HG02852 (cell line): ENCODE measurements at regions not wholly inside any gene's neighbourhood (a gene's known extent, or its start where the extent isn't known, plus 50 kb on each side); places are given as distances from the start of the nearest gene placed in this dataset.

Source experiments
- ATAC-seq: cut with Tn5 transposase; IDR thresholded peaks from one replicate; pipeline ENCODE4 v1.9.1; 2021; ENCODE audit warnings: mild to moderate bottlenecking, moderate library complexity; ENCODE audit not compliant: unreplicated experiment

DNA sequence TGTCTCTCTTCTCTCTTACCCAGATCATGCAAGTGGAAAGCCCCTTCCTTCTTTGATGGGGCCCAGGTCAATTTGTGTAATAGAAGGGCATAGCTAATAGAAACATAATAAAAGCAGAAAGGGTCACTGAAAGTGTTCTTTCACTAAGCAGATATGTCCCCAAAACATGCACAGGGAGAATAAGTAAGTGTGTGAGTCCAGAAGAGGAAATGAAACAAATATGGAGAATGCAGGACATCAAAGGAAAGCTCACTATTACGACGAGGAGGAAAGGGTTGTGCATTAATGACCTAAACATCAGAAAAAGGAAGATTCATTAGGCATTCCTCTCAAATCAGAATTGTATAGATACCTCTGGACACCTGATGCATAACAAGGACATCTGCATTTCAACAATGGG, 81.4 kb upstream of the SMYD2 start:
- no peak for ATAC-seq

DNA sequence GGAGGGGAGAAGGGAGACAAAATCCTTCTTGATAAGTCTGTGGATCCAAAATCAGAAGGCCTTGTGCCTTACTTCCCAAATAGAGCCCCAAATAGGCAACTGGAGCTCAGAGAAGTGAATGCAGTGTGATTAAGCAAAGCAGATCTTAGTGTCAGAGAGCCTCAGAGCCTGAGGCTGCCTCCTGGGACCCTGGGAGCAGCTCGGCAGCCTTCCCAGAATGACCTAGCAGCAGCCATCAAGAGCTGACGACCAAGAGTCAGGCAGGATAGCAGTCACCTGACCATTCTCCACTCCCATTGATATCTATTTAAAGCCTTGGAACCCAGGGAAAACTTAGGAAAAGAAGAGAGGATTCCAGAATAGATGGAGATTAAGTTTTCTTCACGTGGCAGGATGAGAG, 78.0 kb upstream of the SMYD2 start:
- no peak for ATAC-seq

DNA sequence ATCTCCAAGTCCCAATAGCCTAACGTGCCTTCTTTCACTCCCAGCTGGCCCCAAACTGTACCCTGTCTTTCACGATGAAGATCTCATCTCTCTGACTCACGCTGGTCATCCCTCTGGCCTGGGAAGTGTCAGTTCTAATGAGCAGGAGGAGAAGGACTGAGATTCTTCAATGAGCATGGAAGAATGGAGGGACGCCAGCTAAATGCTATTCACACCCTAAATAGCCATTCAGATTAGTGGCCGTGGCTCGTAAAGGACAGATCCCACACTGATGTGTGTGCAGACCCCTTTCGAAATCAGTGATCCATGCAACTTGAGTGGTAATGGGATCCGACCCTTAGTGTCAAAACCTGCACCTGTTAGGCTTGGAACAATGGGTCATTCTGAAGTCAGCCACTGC, 75.9 kb upstream of the SMYD2 start:
- ATAC-seq: no peak

DNA sequence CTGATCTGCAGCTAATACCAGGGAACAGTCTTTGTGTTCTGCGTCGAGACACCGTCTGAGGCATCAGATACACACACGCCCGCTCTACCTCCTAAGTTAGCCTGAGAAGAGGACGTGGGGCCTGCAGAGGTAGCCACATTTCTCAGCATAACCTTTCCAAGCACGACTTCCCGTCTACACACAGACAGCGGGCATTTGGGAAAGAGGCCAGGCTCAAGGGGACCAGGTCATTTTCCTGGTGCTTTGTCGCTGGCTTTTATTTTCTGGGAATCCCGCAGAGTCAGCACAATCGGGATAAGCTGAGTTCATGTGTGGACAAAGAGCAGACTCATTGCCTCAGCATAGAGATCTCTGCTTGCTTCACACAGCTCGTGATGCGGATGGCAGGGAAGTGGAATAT, 72.5 kb upstream of the SMYD2 start:
- no peak for ATAC-seq

DNA sequence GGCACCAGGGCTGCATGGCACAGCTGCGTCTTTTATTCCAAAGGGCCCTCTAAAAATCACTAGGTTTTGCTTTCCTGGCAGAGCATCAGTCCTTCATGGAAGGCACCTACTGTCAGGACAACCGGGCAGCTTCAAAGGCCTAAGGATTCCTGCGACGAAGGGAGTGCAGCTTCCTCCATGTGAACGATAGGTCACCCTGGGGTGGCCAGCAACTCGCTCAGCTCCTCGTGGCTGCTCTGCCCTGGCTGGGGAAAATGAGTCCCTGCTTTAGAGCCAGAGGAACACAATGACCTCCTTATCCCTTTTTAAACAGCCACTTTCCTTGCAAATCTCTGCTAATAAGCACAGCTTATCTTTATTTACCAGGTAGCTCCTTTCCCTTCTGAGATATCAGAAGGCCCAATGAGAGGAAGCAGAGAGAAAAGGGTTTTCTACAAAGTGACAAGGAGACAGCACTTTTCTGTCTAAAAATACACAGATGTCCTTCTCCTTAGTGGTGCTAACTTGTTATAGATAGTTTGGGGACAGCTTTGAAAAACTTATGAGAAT, 71.6 kb upstream of the SMYD2 start:
- no peak for ATAC-seq

DNA sequence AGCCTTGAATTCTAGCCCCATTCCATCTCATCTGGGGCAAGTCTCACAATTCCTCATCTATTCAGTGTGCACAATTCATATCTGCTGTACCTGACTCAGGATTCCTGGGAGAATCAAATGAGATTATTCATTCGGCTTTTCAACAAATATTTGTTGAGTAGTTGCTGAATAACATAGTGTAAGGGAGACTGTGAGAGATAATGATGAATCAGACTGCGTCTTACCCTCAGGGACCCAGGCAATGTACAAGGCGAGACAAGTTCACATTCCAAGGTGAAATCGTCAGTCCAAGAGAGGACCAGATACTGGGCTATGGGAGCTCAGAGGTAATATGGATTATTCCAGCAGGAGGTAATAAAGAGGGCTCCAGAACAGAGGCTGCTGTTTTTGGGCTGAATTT, 67.8 kb upstream of the SMYD2 start:
- ATAC-seq: no peak

DNA sequence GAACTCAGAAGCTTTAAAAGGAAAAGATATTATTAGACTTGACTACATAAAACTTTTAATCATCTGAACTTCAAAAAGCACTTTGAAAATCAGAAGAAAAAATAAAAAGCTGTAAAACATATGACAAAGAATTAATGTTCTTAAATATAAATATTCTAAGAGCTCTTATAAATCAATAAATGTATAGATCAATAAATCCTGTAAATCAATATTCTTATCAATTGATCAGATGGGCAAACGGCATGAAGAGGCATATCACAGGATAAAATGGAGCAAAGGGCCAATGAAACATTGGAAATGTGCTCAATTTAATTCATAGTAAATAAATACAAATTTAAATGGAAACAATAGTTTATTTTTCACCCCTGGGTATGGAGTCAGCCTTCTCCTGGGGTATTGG, 66.1 kb upstream of the SMYD2 start:
- no peak for ATAC-seq

DNA sequence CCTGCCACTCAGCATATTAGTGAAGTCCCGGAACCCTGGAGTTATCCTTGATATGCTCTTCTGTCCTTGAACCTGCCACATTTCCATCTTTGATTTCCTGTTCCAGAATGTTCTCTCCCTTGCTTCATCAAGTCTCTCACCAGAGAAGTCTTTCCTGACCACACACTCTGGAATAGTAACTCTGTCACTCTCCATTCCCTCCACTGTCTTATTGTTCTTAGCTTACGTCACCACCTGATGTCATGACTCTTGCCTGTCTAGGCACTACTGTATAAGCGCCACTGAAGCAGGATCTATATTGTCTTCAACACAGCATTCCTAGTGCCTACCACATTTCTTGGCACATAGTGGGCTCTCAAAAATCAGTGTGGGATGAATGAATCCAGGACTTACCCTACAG, 65.4 kb upstream of the SMYD2 start:
- ATAC-seq: no peak

DNA sequence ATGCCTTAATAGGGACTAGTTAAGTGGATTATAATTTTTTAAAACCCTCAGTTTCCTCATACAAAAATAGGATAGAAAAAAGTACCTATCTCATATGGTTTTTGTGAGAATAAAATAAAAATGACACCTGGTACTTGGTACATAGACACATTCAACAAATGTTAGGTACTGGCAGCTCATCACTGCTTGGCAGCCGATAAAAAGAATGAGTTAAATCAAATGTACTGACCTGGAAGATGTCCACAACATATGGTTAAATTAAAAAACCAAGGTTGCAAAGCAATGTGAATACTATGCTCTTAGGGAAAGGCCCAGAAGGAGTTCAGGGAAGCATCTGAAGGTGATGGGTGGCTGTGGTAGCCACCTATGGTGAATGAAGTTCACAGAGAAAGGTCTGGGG, 64.9 kb upstream of the SMYD2 start:
- no peak for ATAC-seq

DNA sequence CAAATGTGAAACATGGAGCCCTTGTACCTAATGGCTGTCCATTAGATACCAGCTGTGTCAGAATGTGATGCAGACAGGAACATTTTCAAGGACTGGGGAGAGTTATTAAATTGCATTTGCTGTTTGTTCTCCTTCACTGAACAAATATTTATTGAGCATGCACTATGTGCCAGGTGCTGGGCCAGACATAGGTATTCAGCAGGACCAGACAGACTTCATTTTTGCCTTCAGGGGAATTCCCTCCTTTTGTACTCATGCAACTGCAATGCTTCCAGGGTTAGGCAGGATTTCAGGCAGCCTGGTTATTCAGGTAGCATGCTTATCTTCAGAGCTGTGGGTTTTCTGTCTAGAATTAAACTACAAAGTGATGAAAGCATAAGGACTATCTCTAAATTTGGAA, 64.2 kb upstream of the SMYD2 start:
- ATAC-seq: no peak

DNA sequence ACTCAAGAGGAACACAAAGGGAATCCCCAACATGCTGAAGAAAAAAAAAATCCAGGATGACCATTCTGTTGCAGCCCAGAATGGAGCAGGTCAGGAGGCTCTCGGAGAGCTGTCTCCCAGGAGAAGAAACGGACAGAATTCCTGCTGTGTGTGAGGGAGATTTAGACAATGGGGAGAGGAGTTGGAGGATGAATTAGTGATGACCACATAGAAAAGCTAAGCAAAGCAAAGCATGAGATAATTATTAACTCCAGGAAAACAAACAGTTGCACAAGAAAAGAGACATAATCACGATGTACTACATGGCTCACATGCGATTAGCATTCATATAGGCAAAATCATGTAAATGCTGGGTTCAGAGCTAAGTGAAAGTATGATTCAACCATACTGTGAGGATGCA, 61.1 kb upstream of the SMYD2 start:
- ATAC-seq: no peak

DNA sequence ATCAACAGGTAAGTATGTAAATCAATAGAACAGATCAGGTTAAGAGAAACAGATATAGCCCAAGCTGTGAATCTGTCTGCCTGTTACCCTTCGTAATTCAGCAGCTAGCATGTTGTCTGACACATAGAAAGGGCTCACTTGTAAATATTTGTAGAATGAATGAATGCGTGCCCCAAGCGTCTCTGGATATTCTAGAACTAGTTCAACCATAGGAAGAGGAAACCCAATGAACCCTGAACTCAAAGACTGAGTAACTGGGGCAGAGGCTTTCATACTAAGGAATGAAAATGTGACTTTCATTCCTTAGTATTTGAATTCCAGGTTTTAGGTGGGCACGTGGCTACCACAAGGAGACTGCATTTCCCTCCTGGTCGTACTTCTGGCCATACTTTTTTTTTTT, 60.1 kb upstream of the SMYD2 start:
- ATAC-seq: no peak

DNA sequence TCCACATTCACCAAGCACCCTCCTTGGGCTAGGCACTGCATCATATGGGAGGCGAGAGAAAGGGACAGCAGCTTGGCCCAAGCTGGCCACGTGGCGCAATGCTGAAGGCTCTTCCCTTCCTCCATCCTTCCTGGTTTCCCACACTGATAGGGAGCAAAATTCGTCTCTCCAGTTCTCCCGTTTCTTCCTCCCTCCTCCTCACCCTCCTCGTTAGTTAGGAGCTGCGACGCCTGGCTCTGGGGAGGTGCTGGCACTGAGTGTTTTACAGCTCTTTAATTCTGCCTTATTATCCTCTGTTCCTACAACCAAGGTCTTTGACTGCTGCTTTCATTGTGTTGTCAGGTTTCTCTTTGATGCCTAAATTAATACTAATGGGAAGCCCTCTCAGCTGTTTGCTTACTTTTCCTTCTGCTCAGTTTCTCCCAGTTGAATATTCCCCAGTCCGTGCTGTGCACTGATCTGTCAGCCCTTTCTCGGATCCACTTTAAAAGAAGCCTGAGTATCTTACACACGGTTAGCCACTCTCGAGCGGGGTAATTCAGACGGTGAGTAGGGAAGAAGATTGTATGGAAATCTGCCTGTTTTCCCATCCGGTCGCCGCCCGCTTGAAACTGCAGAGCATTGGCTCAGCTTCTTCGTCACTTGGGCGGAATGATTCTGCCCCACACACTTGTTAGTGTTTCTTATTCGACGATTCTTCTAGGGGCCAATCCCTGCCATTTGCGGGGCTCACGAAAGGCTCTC, 56.2 kb upstream of the SMYD2 start:
- no peak for ATAC-seq

DNA sequence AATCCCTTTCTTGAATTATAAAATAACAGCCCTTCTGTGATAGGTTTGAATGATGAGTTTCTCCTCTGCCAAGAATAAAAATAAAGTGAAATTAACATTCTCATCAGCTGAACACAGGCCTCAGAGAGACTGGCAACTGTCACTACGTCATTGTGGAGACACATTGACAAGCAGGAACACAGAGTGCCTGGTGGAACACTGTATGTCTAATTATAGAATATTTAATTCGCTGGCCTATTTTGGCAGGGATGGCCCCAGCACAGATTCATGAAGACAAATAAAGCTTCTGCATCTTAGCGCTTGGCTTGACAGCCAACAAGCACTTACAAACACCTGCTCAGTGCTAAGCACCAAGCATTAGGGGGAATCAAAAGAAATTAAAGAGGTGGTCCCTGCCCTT, 52.0 kb upstream of the SMYD2 start:
- ATAC-seq: no peak

DNA sequence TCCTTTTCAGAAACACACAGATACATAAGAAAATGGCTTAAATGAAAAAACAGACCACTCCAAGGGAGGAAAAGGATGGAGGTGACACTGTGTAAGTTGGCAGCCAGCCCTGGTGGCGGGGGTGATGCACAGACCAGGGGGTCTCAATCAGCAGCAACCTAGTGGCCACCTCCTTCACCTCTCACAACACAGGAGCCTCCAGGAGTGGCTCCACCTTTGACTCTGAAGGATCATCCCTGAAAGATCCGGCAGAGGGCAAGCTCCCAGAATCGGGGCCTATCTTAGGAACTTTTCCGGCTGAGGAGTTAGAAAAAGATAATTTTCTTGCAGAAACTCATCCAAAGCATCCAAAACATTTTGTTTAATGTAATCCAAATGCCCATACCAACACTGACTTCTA, 51.2 kb upstream of the SMYD2 start:
- ATAC-seq: no peak
